Endothelial cell of umbilical vein (primary cell): ENCODE measurements at regions not wholly inside any gene's neighbourhood (a gene's known extent, or its start where the extent isn't known, plus 50 kb on each side); places are given as distances from the start of the nearest gene placed in this dataset.

Experiments
- BruUV-seq: library from RNA; stranded (reverse); fragments of 400-500 nt; replicated peaks from 2 replicates; lab custom pipeline; 2021; lab: Mats Ljungman, UMichigan
- CTCF ChIA-PET: fragments of 300-600, 350-600 bp; sonication (Branson Sonifier 250); formaldehyde crosslinking; loops from one replicate; lab custom pipeline; 2021; ENCODE audit warnings: antibody characterized with exemption, inconsistent platforms; lab: Charles Lee
- POLR2A ChIA-PET: fragments of 300-600, 350-600 bp; sonication (Branson Sonifier 250); formaldehyde crosslinking; loops from one replicate; lab custom pipeline; 2021; ENCODE audit warnings: antibody characterized with exemption, inconsistent platforms; lab: Charles Lee
- DNase-seq: peaks from one replicate; pipeline ENCODE4 v3.0.0-alpha.2; 2011; ENCODE audit warnings: low read depth, low spot score
- FAIRE-seq: peaks from 2 replicates; lab custom pipeline; 2011; peaks lifted over from hg19 to GRCh38; lab: Jason Lieb, UNC
- H2AFZ ChIP-seq: 2 replicates; pipeline ENCODE4 v1.6.0; 2012; ENCODE audit warnings: low read depth, low read length, control low read depth, inconsistent platforms
- H3K27ac ChIP-seq: 2 replicates; pipeline ENCODE4 v1.5.1; 2011; ENCODE audit warnings: low read depth, mild to moderate bottlenecking, control low read depth, low read length, moderate library complexity; ENCODE audit not compliant: insufficient read depth
- H3K27me3 ChIP-seq, 2 experiments: 2 replicates each; pipeline versions ENCODE4 v1.6.0 to v1.6.1; 2011; ENCODE audit warnings: low read length in 2 of 2, mixed read lengths in 1 of 2; ENCODE audit not compliant: control insufficient read depth in 2 of 2, insufficient read depth in 2 of 2
- H3K36me3 ChIP-seq, 2 experiments: 2 replicates in 1 of 2; 3 replicates in 1 of 2; pipeline ENCODE4 v1.5.1; 2011; ENCODE audit warnings: low read length in 2 of 2, mild to moderate bottlenecking in 1 of 2, moderate library complexity in 1 of 2; ENCODE audit not compliant: control insufficient read depth in 2 of 2, insufficient read depth in 2 of 2; ENCODE audit errors: extremely low read depth in 1 of 2
- H3K4me1 ChIP-seq: 3 replicates; pipeline ENCODE4 v1.5.1; 2011; ENCODE audit warnings: mild to moderate bottlenecking, low read length; ENCODE audit not compliant: control insufficient read depth, insufficient read depth; ENCODE audit errors: extremely low read depth
- H3K4me2 ChIP-seq: 2 replicates; pipeline ENCODE4 v1.6.1; 2011; ENCODE audit warnings: low read length, control low read depth, mixed read lengths; ENCODE audit not compliant: insufficient read depth
- H3K4me3 ChIP-seq, 3 experiments: fragments of 200-600 bp in 1 of 3; sonication (generic), shearing (Covaris generic) in 1 of 3; replicated peaks in 1 of 3; 2 replicates each; pipeline ENCODE4 v1.5.1; 2011 to 2016; ENCODE audit warnings: control low read depth in 3 of 3, low read length in 3 of 3, mild to moderate bottlenecking in 2 of 3, inconsistent platforms in 1 of 3, low read depth in 1 of 3, moderate library complexity in 1 of 3; ENCODE audit not compliant: insufficient read depth in 1 of 3
- H3K79me2 ChIP-seq: 2 replicates; pipeline ENCODE4 v1.6.0; 2012; ENCODE audit warnings: low read length, inconsistent platforms; ENCODE audit not compliant: control insufficient read depth, insufficient read depth
- H3K9ac ChIP-seq: replicated peaks from 2 replicates; pipeline ENCODE3; 2011; ENCODE audit warnings: low read length, control low read depth; ENCODE audit not compliant: insufficient read depth; ENCODE audit errors: extremely low read depth
- H3K9me1 ChIP-seq: replicated peaks from 3 replicates; pipeline ENCODE4 v1.6.0; 2011; ENCODE audit warnings: mild to moderate bottlenecking, low read length; ENCODE audit not compliant: control insufficient read depth, insufficient read depth; ENCODE audit errors: extremely low read depth
- H3K9me3 ChIP-seq: replicated peaks from 2 replicates; pipeline ENCODE4 v1.5.1; 2012; ENCODE audit warnings: low read length, inconsistent platforms; ENCODE audit not compliant: control insufficient read depth, insufficient read depth
- H4K20me1 ChIP-seq: replicated peaks from 2 replicates; pipeline ENCODE3; 2011; ENCODE audit warnings: mild to moderate bottlenecking, low read length; ENCODE audit not compliant: control insufficient read depth, insufficient read depth; ENCODE audit errors: extremely low read depth
- EZH2 ChIP-seq: IDR thresholded peaks from 2 replicates; pipeline ENCODE4 v1.6.1; 2012; ENCODE audit warnings: borderline replicate concordance, low read depth, mild to moderate bottlenecking, moderate library complexity, low read length, inconsistent platforms; ENCODE audit not compliant: severe bottlenecking
- FOS ChIP-seq: IDR thresholded peaks from 2 replicates; pipeline ENCODE4 v1.6.1; 2011; ENCODE audit warnings: mild to moderate bottlenecking, low read length, moderate library complexity, borderline replicate concordance; ENCODE audit not compliant: insufficient read depth
- GATA2 ChIP-seq: IDR thresholded peaks from 2 replicates; pipeline ENCODE4 v1.7.0; 2011; ENCODE audit warnings: low read depth, mild to moderate bottlenecking, moderate library complexity, mixed read lengths, low read length; ENCODE audit not compliant: insufficient read length, insufficient read depth
- JUN ChIP-seq: IDR thresholded peaks from 2 replicates; pipeline ENCODE4 v1.6.1; 2011; ENCODE audit warnings: borderline replicate concordance, low read depth; ENCODE audit not compliant: insufficient read length, insufficient read depth
- MYC ChIP-seq: IDR thresholded peaks from one replicate; pipeline ENCODE4 v1.6.1; 2011; ENCODE audit warnings: mild to moderate bottlenecking, low read depth, low read length
- POLR2A ChIP-seq: IDR thresholded peaks from 2 replicates; pipeline ENCODE4 v1.6.1; 2012; ENCODE audit warnings: low read depth, mild to moderate bottlenecking, control low read depth, low read length
- POLR2AphosphoS5 ChIP-seq: IDR thresholded peaks from 2 replicates; pipeline ENCODE4 v1.6.1; 2012; ENCODE audit warnings: low read depth, mild to moderate bottlenecking, control low read depth, low read length, moderate library complexity; ENCODE audit not compliant: insufficient read depth
- dilution Hi-C: fragments of 300-500 bp; cut with MboI; formaldehyde crosslinking; loops from one replicate; pipeline ENCODE4 v1.15.0; 2019; ENCODE audit warnings: low sequenced_read_pairs; ENCODE audit not compliant: extremely low pct_ligation_motif_present
- intact Hi-C: fragments of 100-400 bp; cut with micrococcal nuclease; formaldehyde crosslinking; loops from one replicate; pipeline ENCODE4 v1.10.0; 2022
- TF ChIP-seq, protein P1 (sequence below), 2 donors: IDR thresholded peaks; 1 replicate in 1 of 2; 2 replicates in 1 of 2; pipeline ENCODE4 v1.5.1; 2011; ENCODE audit warnings: low read length in 2 of 2, mild to moderate bottlenecking in 2 of 2, moderate library complexity in 2 of 2, control low read depth in 1 of 2, inconsistent platforms in 1 of 2, low read depth in 1 of 2; ENCODE audit not compliant: insufficient read depth in 1 of 2; ENCODE audit errors: extremely low read depth in 1 of 2

DNA sequence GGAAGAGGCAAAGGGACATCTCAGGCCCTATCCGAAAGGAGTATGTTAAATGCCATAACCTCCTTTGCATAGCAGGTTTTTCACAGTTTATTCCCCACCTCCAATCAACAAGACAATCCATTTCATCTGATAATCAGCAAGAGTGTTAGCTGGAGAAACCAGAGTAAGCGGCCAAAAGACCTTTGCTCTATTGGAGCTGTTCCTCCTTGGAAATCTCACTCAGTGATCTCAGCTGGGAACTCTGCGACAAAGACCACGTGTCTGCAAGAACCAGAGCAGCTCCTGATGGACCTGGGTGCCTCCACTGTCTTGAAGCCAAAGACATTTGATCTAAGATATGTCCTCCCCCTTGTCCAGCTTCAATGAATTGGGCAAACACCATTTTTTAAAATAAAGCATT, 241.0 kb downstream of the SEC61B start:
- no peak overlapping the region for H3K4me2 ChIP-seq
- BruUV-seq, result no TSS peak
- no peak overlapping the region for H2AFZ ChIP-seq
- H3K36me3 ChIP-seq, result no peaks in the 10 kb centered on the region
- H3K27me3 ChIP-seq, result peaks cover 0 to 3% of the 10 kb centered on the region in 2 experiments
- no peaks in the 10 kb centered on the region for H3K4me1 ChIP-seq
- H3K9me3 ChIP-seq, result no peaks in the 10 kb centered on the region
- no peak overlapping the region for H3K27ac ChIP-seq
- no peak overlapping the region for H3K4me3 ChIP-seq
- H3K9me1 ChIP-seq, result no peaks in the 10 kb centered on the region
- DNase-seq (no peak), FAIRE-seq (no peak)
- dilution Hi-C loops, result no loop called here
- no peak for TF ChIP-seq EZH2
- no peak for TF ChIP-seq MYC
- no peak for TF ChIP-seq FOS
- no peak for TF ChIP-seq POLR2AphosphoS5
- TF ChIP-seq, protein P1, sequence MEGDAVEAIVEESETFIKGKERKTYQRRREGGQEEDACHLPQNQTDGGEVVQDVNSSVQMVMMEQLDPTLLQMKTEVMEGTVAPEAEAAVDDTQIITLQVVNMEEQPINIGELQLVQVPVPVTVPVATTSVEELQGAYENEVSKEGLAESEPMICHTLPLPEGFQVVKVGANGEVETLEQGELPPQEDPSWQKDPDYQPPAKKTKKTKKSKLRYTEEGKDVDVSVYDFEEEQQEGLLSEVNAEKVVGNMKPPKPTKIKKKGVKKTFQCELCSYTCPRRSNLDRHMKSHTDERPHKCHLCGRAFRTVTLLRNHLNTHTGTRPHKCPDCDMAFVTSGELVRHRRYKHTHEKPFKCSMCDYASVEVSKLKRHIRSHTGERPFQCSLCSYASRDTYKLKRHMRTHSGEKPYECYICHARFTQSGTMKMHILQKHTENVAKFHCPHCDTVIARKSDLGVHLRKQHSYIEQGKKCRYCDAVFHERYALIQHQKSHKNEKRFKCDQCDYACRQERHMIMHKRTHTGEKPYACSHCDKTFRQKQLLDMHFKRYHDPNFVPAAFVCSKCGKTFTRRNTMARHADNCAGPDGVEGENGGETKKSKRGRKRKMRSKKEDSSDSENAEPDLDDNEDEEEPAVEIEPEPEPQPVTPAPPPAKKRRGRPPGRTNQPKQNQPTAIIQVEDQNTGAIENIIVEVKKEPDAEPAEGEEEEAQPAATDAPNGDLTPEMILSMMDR (IDR thresholded peaks at IDR 0.05; ENCODE audit: extremely low read depth in 1 of 2, insufficient read depth in 1 of 2, low read depth in 1 of 2, low read length in 2 of 2), result no peak
- ChIA-PET POLR2A (no interaction called here), CTCF (no interaction called here)
- no peaks in the 10 kb centered on the region for H3K79me2 ChIP-seq
- no peak overlapping the region for H3K9ac ChIP-seq
- H4K20me1 ChIP-seq, result no peaks in the 10 kb centered on the region
- intact Hi-C loops, result no loop called here

DNA sequence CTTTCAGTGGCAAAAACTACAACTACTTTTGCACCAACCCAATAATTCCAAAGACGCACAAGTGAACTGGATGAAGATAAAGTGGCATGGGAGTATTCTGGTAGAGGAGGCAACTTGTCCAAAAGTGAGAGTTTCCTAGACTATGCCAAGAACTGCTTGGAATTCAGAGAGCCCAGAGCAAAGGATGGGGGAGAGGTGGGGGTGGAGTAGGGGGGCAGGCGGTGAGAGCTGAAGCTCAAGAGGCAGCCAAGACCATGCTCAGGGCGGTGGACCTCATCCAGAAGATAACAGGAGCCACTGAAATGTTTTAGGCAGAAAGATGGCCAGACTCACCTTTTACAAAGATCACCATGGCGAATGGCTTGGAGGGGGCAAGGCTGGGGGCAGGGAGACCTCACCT, 242.5 kb downstream of the SEC61B start:
- no peak overlapping the region for H3K9ac ChIP-seq
- DNase-seq, result no peak
- no peaks in the 10 kb centered on the region for H3K79me2 ChIP-seq
- no peak overlapping the region for H2AFZ ChIP-seq
- H3K4me3 ChIP-seq, result no peak overlapping the region
- no peaks in the 10 kb centered on the region for H3K9me1 ChIP-seq
- dilution Hi-C loops, result no loop called here
- intact Hi-C loops, result no loop called here
- BruUV-seq, result no TSS peak
- CTCF ChIA-PET, result no interaction called here
- peaks cover 0 to 3% of the 10 kb centered on the region in 2 experiments for H3K27me3 ChIP-seq
- H3K9me3 ChIP-seq, result no peaks in the 10 kb centered on the region
- H3K4me1 ChIP-seq, result no peaks in the 10 kb centered on the region
- no peaks in the 10 kb centered on the region for H4K20me1 ChIP-seq
- H3K27ac ChIP-seq, result no peak overlapping the region
- TF ChIP-seq EZH2 (no peak), POLR2A (no peak), FOS (no peak), JUN (no peak), GATA2 (no peak), MYC (no peak), POLR2AphosphoS5 (no peak)
- TF ChIP-seq, protein P1 (IDR thresholded peaks at IDR 0.05; ENCODE audit: extremely low read depth in 1 of 2, insufficient read depth in 1 of 2, low read depth in 1 of 2, low read length in 2 of 2), result no peak
- no peak overlapping the region for H3K4me2 ChIP-seq
- no peaks in the 10 kb centered on the region for H3K36me3 ChIP-seq
- no peak for FAIRE-seq
- POLR2A ChIA-PET, result no interaction called here
